Testis (tissue), 2 donors: ENCODE measurements at regions not wholly inside any gene's neighbourhood (a gene's known extent, or its start where the extent isn't known, plus 50 kb on each side); places are given as distances from the start of the nearest gene placed in this dataset.

Experiments used
- POLR2A ChIP-seq: fragments of 450-650 bp; IDR thresholded peaks from one replicate; pipeline ENCODE4 v1.6.1; 2017; ENCODE audit warnings: antibody characterized with exemption, mild to moderate bottlenecking, moderate library complexity
- TF ChIP-seq, protein P1 (sequence below), 3 experiments: fragments of 450-650 bp in 2 of 3; fragments of 200-600 bp in 1 of 3; sonication (generic) in 1 of 3; IDR thresholded peaks; one replicate each; pipeline ENCODE4 v1.5.1; 2016 to 2019; ENCODE audit warnings: antibody characterized with exemption in 3 of 3, mild to moderate bottlenecking in 2 of 3, moderate library complexity in 1 of 3

DNA sequence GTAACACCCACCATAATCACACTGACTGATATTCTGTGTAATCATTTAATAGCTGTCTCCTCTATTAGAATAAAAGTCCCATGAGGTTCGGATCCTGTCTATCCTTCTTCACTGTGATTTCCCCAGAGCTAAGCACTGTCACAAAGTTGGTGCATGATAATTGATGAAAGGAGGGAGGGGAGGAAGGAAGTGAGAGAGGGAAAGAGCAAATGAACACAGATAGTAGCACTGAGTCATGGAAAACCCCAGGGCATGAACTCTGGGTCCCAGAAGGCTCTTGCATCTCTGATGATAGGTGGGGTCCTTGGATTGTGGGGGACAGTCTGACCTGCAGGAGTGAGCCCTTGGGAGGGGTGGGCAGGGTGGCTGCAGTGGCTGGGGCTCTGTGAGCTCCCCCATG is 294.1 kb downstream of the LRFN2 start:
- TF ChIP-seq, protein P1, sequence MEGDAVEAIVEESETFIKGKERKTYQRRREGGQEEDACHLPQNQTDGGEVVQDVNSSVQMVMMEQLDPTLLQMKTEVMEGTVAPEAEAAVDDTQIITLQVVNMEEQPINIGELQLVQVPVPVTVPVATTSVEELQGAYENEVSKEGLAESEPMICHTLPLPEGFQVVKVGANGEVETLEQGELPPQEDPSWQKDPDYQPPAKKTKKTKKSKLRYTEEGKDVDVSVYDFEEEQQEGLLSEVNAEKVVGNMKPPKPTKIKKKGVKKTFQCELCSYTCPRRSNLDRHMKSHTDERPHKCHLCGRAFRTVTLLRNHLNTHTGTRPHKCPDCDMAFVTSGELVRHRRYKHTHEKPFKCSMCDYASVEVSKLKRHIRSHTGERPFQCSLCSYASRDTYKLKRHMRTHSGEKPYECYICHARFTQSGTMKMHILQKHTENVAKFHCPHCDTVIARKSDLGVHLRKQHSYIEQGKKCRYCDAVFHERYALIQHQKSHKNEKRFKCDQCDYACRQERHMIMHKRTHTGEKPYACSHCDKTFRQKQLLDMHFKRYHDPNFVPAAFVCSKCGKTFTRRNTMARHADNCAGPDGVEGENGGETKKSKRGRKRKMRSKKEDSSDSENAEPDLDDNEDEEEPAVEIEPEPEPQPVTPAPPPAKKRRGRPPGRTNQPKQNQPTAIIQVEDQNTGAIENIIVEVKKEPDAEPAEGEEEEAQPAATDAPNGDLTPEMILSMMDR (IDR thresholded peaks at IDR 0.05): no peak
- no peak for TF ChIP-seq POLR2A
